Activated CD4-positive, CD25-positive, alpha-beta regulatory T cell (primary cell): ENCODE measurements at regions not wholly inside any gene's neighbourhood (a gene's known extent, or its start where the extent isn't known, plus 50 kb on each side); places are given as distances from the start of the nearest gene placed in this dataset.

Experiments used
- DNase-seq, 4 experiments: peaks; one replicate each; lab custom pipeline; 2025; lab: John Stamatoyannopoulos, UW

- DNase-seq = no peak
Measured at GRCh38 chr16:6667393-6667792, 665.3 kb upstream of the RBFOX1 start.

GRCh38 chr16:6665126-6665525 lies 667.5 kb upstream of the RBFOX1 start:
- no peak for DNase-seq

GRCh38 chr16:6663668-6664067 lies 669.0 kb upstream of the RBFOX1 start:
- no peak for DNase-seq

- DNase-seq = no peak
Measured at GRCh38 chr16:6656760-6657159, 675.9 kb upstream of the RBFOX1 start.

GRCh38 chr16:6646891-6647290 lies 685.8 kb upstream of the RBFOX1 start:
- no peak for DNase-seq

GRCh38 chr16:6645768-6646568 lies 686.7 kb upstream of the RBFOX1 start:
- DNase-seq = no peak

- no peak for DNase-seq
Measured at GRCh38 chr16:6644916-6645315, 687.7 kb upstream of the RBFOX1 start.

- no peak for DNase-seq
Measured at GRCh38 chr16:6643080-6643686, 689.5 kb upstream of the RBFOX1 start.

GRCh38 chr16:6642271-6642670 lies 690.4 kb upstream of the RBFOX1 start:
- DNase-seq = no peak

- DNase-seq = no peak
Measured at GRCh38 chr16:6641091-6641490, 691.6 kb upstream of the RBFOX1 start.

- DNase-seq = no peak
Measured at GRCh38 chr16:6636457-6636856, 696.2 kb upstream of the RBFOX1 start.

GRCh38 chr16:6634151-6634550 lies 698.5 kb upstream of the RBFOX1 start:
- no peak for DNase-seq

- DNase-seq = no peak
Measured at GRCh38 chr16:6633456-6633855, 699.2 kb upstream of the RBFOX1 start.

- no peak for DNase-seq
Measured at GRCh38 chr16:6629110-6629509, 703.5 kb upstream of the RBFOX1 start.

GRCh38 chr16:6625606-6626005 lies 707.0 kb upstream of the RBFOX1 start:
- no peak for DNase-seq

- no peak for DNase-seq
Measured at GRCh38 chr16:6618874-6619273, 713.8 kb upstream of the RBFOX1 start.

GRCh38 chr16:6616746-6617145 lies 715.9 kb upstream of the RBFOX1 start:
- DNase-seq = no peak

GRCh38 chr16:6615636-6616035 lies 717.0 kb upstream of the RBFOX1 start:
- DNase-seq = no peak

GRCh38 chr16:6611535-6611934 lies 721.1 kb upstream of the RBFOX1 start:
- DNase-seq = no peak

- DNase-seq = no peak
Measured at GRCh38 chr16:6605490-6605889, 727.2 kb upstream of the RBFOX1 start.

GRCh38 chr16:6603780-6604325 lies 728.8 kb upstream of the RBFOX1 start:
- no peak for DNase-seq

GRCh38 chr16:6602405-6602804 lies 730.2 kb upstream of the RBFOX1 start:
- DNase-seq = no peak

GRCh38 chr16:6600167-6600566 lies 732.5 kb upstream of the RBFOX1 start:
- DNase-seq = no peak

GRCh38 chr16:6593799-6594198 lies 738.8 kb upstream of the RBFOX1 start:
- DNase-seq = no peak
